GM19035 (cell line): ENCODE measurements at regions not wholly inside any gene's neighbourhood (a gene's known extent, or its start where the extent isn't known, plus 50 kb on each side); places are given as distances from the start of the nearest gene placed in this dataset.
"Not testable (repeated sequence)": the region's sequence is repeated elsewhere in the genome, so short reads cannot be mapped to it uniquely, and the experiment has no call there.

Experiments used
- ATAC-seq: cut with Tn5 transposase; IDR thresholded peaks from one replicate; pipeline ENCODE4 v1.9.1; 2021; ENCODE audit not compliant: unreplicated experiment

GRCh38 chr6:140041056-140041455 lies 666.6 kb upstream of the CITED2 start:
- ATAC-seq: no peak

GRCh38 chr6:140040396-140040795 lies 665.9 kb upstream of the CITED2 start:
- no peak for ATAC-seq

- ATAC-seq: no peak
Observed at GRCh38 chr6:140039364-140039763, 664.9 kb upstream of the CITED2 start.

- no peak for ATAC-seq
Observed at GRCh38 chr6:140036196-140036595, 661.7 kb upstream of the CITED2 start.

GRCh38 chr6:140032189-140032588 lies 657.7 kb upstream of the CITED2 start:
- ATAC-seq: no peak

GRCh38 chr6:140029551-140029950 lies 655.1 kb upstream of the CITED2 start:
- ATAC-seq: no peak

- ATAC-seq: no peak
Observed at GRCh38 chr6:140027219-140027618, 652.8 kb upstream of the CITED2 start.

GRCh38 chr6:140026546-140026945 lies 652.1 kb upstream of the CITED2 start:
- ATAC-seq: no peak

GRCh38 chr6:140025171-140025570 lies 650.7 kb upstream of the CITED2 start:
- no peak for ATAC-seq

- no peak for ATAC-seq
Observed at GRCh38 chr6:140020207-140020791, 645.9 kb upstream of the CITED2 start.

GRCh38 chr6:140018588-140018987 lies 644.1 kb upstream of the CITED2 start:
- no peak for ATAC-seq

- no peak for ATAC-seq
Observed at GRCh38 chr6:140017470-140017869, 643.0 kb upstream of the CITED2 start.

- no peak for ATAC-seq
Observed at GRCh38 chr6:140012150-140012549, 637.7 kb upstream of the CITED2 start.

- no peak for ATAC-seq
Observed at GRCh38 chr6:140011537-140011936, 637.1 kb upstream of the CITED2 start.

GRCh38 chr6:140009286-140009685 lies 634.8 kb upstream of the CITED2 start:
- no peak for ATAC-seq

- no peak for ATAC-seq
Observed at GRCh38 chr6:140007525-140007924, 633.1 kb upstream of the CITED2 start.

GRCh38 chr6:140003217-140003616 lies 628.8 kb upstream of the CITED2 start:
- no peak for ATAC-seq

GRCh38 chr6:140002396-140003022 lies 628.1 kb upstream of the CITED2 start:
- ATAC-seq: no peak

GRCh38 chr6:140001821-140002341 lies 627.4 kb upstream of the CITED2 start:
- ATAC-seq: no peak

- no peak for ATAC-seq
Observed at GRCh38 chr6:140001005-140001404, 626.6 kb upstream of the CITED2 start.

- not testable (repeated sequence) for ATAC-seq
Observed at GRCh38 chr6:139999661-140000060, 625.2 kb upstream of the CITED2 start.

- ATAC-seq: not testable (repeated sequence)
Observed at GRCh38 chr6:139998478-139998877, 624.0 kb upstream of the CITED2 start.
